ENCODE measurements at regions not wholly inside any gene's neighbourhood (a gene's known extent, or its start where the extent isn't known, plus 50 kb on each side); places are given as distances from the start of the nearest gene placed in this dataset.

GRCh38 chr12:97167598-97167997, 260.5 kb downstream of the NEDD1 start:
- WGBS, 3 donors: 77 to 82% (median 80%) methylated on average over 4 of the region's 4 CpGs
- intact Hi-C loops (cut with DNase I): no loop called here
- no peak overlapping the region for H3K4me3 ChIP-seq
- no peaks in the 10 kb centered on the region for H3K27me3 ChIP-seq
- H3K36me3 ChIP-seq: no peaks in the 10 kb centered on the region
- TF ChIP-seq EP300 (IDR thresholded peaks at IDR 0.05) (no peak), CTCF (IDR thresholded peaks at IDR 0.05) (no peak), POLR2A (IDR thresholded peaks at IDR 0.05) (no peak)
- no peak for DNase-seq
- no peak overlapping the region for H3K27ac ChIP-seq
- no peaks in the 10 kb centered on the region for H3K9me3 ChIP-seq
- no peaks in the 10 kb centered on the region for H3K4me1 ChIP-seq (ENCODE audit: insufficient read depth)

- no peak for TF ChIP-seq POLR2A (IDR thresholded peaks at IDR 0.05)
- TF ChIP-seq CTCF (IDR thresholded peaks at IDR 0.05): no peak
- no peak for TF ChIP-seq EP300 (IDR thresholded peaks at IDR 0.05)
- no peak overlapping the region for H3K27ac ChIP-seq
- no peaks in the 10 kb centered on the region for H3K36me3 ChIP-seq
- no peak overlapping the region for H3K4me3 ChIP-seq
- 71 to 78% (median 72%) methylated on average over 4 of the region's 4 CpGs for WGBS, 3 donors
- no peaks in the 10 kb centered on the region for H3K4me1 ChIP-seq (ENCODE audit: insufficient read depth)
- no peaks in the 10 kb centered on the region for H3K9me3 ChIP-seq
- intact Hi-C loops (cut with DNase I): no loop called here
- no peak for DNase-seq
- H3K27me3 ChIP-seq: no peaks in the 10 kb centered on the region
These were observed 261.7 kb downstream of the NEDD1 start for GRCh38 chr12:97168804-97169203.

- TF ChIP-seq POLR2A (IDR thresholded peaks at IDR 0.05) (no peak), CTCF (IDR thresholded peaks at IDR 0.05) (no peak), EP300 (IDR thresholded peaks at IDR 0.05) (no peak)
- Histone ChIP-seq H3K36me3 (no peaks in the 10 kb centered on the region), H3K27me3 (no peaks in the 10 kb centered on the region), H3K4me1 (ENCODE audit: insufficient read depth) (no peaks in the 10 kb centered on the region), H3K9me3 (no peaks in the 10 kb centered on the region), H3K4me3 (no peak overlapping the region), H3K27ac (no peak overlapping the region)
- no peak for DNase-seq
- WGBS, 3 donors: 29 to 35% (median 30%) methylated on average over 6 of the region's 6 CpGs
- intact Hi-C loops (cut with DNase I): no loop called here
These were observed 263.0 kb downstream of the NEDD1 start for GRCh38 chr12:97169889-97170567.

GRCh38 chr12:97173688-97174410, 266.8 kb downstream of the NEDD1 start:
- no peaks in the 10 kb centered on the region for H3K36me3 ChIP-seq
- H3K27me3 ChIP-seq: no peaks in the 10 kb centered on the region
- H3K9me3 ChIP-seq: no peaks in the 10 kb centered on the region
- H3K27ac ChIP-seq: no peak overlapping the region
- no peak for DNase-seq
- WGBS, 3 donors: 43 to 54% (median 43%) methylated on average over 5 of the region's 5 CpGs
- no peak overlapping the region for H3K4me3 ChIP-seq
- H3K4me1 ChIP-seq (ENCODE audit: insufficient read depth): no peaks in the 10 kb centered on the region
- intact Hi-C loops (cut with DNase I): no loop called here
- TF ChIP-seq CTCF (IDR thresholded peaks at IDR 0.05) (no peak), EP300 (IDR thresholded peaks at IDR 0.05) (no peak), POLR2A (IDR thresholded peaks at IDR 0.05) (no peak)
